NT2/D1 (cell line): ENCODE measurements at regions not wholly inside any gene's neighbourhood (a gene's known extent, or its start where the extent isn't known, plus 50 kb on each side); places are given as distances from the start of the nearest gene placed in this dataset.

Experiments used
- SUZ12 ChIP-seq: IDR thresholded peaks from 2 replicates; pipeline ENCODE4 v1.6.1; 2011; ENCODE audit not compliant: insufficient read length, insufficient read depth; ENCODE audit errors: extremely low read depth
- YY1 ChIP-seq: IDR thresholded peaks from 2 replicates; pipeline ENCODE4 v1.6.1; 2011; ENCODE audit not compliant: insufficient read length, insufficient read depth
- ZNF274 ChIP-seq: IDR thresholded peaks from 2 replicates; pipeline ENCODE4 v1.6.1; 2011; ENCODE audit warnings: mild to moderate bottlenecking, low read depth, low read length

DNA sequence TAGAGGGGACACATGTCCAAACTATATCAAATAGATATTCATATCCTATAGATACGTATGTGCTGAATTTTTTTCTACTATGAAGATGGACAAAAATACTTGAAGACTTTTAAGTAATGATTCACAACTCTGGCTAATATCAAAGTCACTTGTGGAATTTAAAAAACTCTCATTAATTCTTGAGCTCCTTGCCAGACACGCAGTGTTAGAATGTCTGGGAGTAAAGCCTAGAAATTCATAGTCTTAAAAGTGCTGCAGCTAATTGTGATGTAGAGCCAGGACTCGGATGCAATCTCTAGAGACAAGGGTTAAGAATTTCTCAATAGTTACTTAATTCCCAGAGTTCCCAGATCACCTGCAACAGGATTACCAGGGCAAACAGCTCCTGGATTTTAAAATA lies 107.4 kb downstream of the ARL6IP6 start:
- TF ChIP-seq YY1 (no peak), ZNF274 (no peak), SUZ12 (no peak)
